GM21619 (cell line): ENCODE measurements at regions not wholly inside any gene's neighbourhood (a gene's known extent, or its start where the extent isn't known, plus 50 kb on each side); places are given as distances from the start of the nearest gene placed in this dataset.
"Not testable (repeated sequence)": the region's sequence is repeated elsewhere in the genome, so short reads cannot be mapped to it uniquely, and the experiment has no call there.

Source experiments
- ATAC-seq: cut with Tn5 transposase; IDR thresholded peaks from one replicate; pipeline ENCODE4 v1.9.1; 2021; ENCODE audit not compliant: unreplicated experiment

DNA sequence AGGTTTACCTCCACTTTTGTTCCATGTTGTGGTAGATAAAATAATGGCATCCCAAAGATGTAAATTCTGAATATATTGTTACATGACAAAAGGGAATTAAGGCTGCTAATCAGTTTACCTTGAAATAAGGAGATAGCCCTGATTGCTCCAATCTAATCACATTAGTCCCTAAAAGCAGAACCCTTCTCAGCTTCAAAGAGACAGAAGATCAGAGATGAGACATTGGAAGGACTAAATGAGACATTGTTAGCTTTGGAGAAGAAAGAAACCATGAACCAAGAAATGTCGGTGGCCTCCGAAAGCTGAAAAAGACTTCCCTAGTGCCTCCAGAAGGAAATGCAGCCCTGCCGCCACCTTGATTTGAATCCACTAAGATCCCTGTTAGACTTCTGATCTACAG lies 82.8 kb upstream of the PARP8 start:
- no peak for ATAC-seq

GRCh38 chr5:50588471-50588870 lies 78.0 kb upstream of the PARP8 start:
- ATAC-seq, result not testable (repeated sequence)

- not testable (repeated sequence) for ATAC-seq
Measured at GRCh38 chr5:50590444-50591189, 75.8 kb upstream of the PARP8 start.

DNA sequence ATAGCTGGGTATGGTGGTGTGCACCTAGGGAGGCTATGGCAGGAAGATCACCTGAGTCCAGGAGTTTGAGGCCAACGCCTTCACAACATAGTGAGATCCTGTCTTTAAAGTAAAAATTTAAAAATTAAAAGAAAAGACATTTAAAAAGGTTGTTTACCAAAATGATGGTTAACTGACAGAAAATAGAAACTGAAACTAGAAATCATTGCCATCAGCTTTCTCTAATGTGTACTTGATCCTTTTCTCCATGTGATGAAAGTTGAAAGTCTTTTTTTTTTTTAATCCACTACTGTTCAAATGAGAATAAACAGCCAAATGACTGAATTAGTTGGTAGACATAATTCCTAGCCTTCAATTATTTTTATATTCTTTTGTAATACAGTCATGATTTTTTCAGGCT lies 75.1 kb upstream of the PARP8 start:
- not testable (repeated sequence) for ATAC-seq

DNA sequence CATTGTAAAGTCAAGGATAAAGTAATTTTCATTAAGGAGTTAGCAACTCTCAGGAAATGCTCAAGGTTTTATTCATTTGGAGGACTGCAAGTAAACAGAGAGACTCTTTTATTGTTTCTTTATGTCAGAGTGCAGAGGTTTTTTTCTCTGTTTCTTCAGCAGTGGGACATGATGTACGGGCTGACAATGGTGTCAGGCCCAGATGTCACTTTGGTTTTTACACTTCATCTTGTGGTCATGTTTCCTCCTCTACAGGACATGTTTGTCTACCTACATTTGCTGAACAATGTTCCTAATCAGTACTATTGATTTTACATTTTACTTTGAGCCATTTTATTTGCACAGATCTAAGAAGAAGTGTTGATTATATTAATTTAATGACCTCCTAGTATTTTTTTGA lies 72.8 kb upstream of the PARP8 start:
- no peak for ATAC-seq

- no peak for ATAC-seq
Measured at GRCh38 chr5:50595199-50595598, 71.2 kb upstream of the PARP8 start.

DNA sequence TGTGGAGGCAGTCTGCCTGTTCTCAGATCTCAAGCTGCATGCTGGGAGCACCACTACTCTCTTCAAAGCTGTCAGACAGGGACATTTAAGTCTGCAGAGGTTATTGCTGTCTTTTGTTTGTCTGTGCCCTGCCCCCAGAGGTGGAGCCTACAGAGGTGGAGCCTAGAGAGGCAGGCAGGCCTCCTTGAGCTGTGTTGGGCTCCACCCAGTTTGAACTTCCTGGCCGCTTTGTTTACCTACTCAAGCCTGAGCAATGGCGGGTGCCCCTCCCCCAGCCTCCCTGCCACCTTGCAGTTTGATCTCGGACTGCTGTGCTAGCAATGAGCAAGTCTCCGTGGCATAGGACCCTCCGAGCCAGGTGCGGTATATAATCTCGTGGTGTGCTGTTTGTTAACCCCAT lies 64.9 kb upstream of the PARP8 start:
- not testable (repeated sequence) for ATAC-seq

DNA sequence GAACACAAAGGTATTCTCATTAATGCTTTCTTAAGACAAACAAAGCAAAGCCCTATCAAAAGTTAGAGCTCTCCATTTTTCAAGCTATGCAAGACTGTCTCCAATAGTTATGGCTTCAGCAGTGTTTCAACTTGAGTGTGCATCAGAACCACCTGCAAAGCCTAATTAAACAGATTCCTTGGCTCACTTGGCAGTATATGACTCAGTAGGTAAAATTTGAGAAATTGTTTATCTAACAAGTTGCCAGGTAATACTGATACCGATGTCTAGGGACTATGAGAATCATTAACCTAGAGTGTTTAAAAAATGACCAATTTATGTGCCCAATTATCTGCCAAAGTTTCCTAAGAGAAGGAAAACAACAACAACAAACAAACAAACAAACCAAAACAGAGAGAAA lies 60.3 kb upstream of the PARP8 start:
- no peak for ATAC-seq

- not testable (repeated sequence) for ATAC-seq
Measured at GRCh38 chr5:50607456-50607855, 59.0 kb upstream of the PARP8 start.

- ATAC-seq, result not testable (repeated sequence)
Measured at GRCh38 chr5:50607953-50608705, 58.3 kb upstream of the PARP8 start.

- ATAC-seq, result not testable (repeated sequence)
Measured at GRCh38 chr5:50613057-50613456, 53.4 kb upstream of the PARP8 start.
